Fibroblast of the aortic adventitia (primary cell): ENCODE measurements at regions not wholly inside any gene's neighbourhood (a gene's known extent, or its start where the extent isn't known, plus 50 kb on each side); places are given as distances from the start of the nearest gene placed in this dataset.
A peak's percentile ranks its signal among the peaks of the same experiment; 100 is the strongest.
"Not testable (repeated sequence)": the region's sequence is repeated elsewhere in the genome, so short reads cannot be mapped to it uniquely, and the experiment has no call there.

Source experiments
- DNase-seq: peaks from one replicate; pipeline ENCODE4 v3.0.0-alpha.2; 2010; ENCODE audit warnings: low read depth
- H3K4me3 ChIP-seq: 2 replicates; pipeline ENCODE4 v1.5.1; 2011; ENCODE audit warnings: low read depth, mild to moderate bottlenecking, control low read depth, low read length, moderate library complexity
- CTCF ChIP-seq: IDR thresholded peaks from 2 replicates; pipeline ENCODE4 v1.5.1; 2011; ENCODE audit warnings: mild to moderate bottlenecking, low read length, control low read depth, inconsistent platforms; ENCODE audit not compliant: insufficient read depth

GRCh38 chr2:88930659-88931058 lies 239.2 kb downstream of the RPIA start:
- DNase-seq: no peak
- no peak overlapping the region for H3K4me3 ChIP-seq
- TF ChIP-seq CTCF: no peak

- H3K4me3 ChIP-seq: no peak overlapping the region
- DNase-seq: no peak
- no peak for TF ChIP-seq CTCF
Measured at GRCh38 chr2:88932686-88933085, 241.2 kb downstream of the RPIA start.

GRCh38 chr2:88933091-88933490 lies 241.6 kb downstream of the RPIA start:
- DNase-seq: no peak
- no peak for TF ChIP-seq CTCF
- H3K4me3 ChIP-seq: no peak overlapping the region

GRCh38 chr2:88933980-88934379 lies 242.5 kb downstream of the RPIA start:
- no peak overlapping the region for H3K4me3 ChIP-seq

GRCh38 chr2:88941178-88941577 lies 249.7 kb downstream of the RPIA start:
- peak; percentile 35 for TF ChIP-seq CTCF
- H3K4me3 ChIP-seq: not testable (repeated sequence)
- peak; percentile 8 for DNase-seq

More at GRCh38 chr2:88933980-88934379, 242.5 kb downstream of the RPIA start:
- TF ChIP-seq CTCF: no peak
- no peak for DNase-seq

GRCh38 chr2:88942798-88943197 lies 251.3 kb downstream of the RPIA start:
- no peak for DNase-seq
- no peak for TF ChIP-seq CTCF
- no peak overlapping the region for H3K4me3 ChIP-seq

GRCh38 chr2:88949336-88949735 lies 257.9 kb downstream of the RPIA start:
- no peak overlapping the region for H3K4me3 ChIP-seq
- no peak for TF ChIP-seq CTCF
- no peak for DNase-seq
